ENCODE measurements at regions not wholly inside any gene's neighbourhood (a gene's known extent, or its start where the extent isn't known, plus 50 kb on each side); places are given as distances from the start of the nearest gene placed in this dataset.

DNA sequence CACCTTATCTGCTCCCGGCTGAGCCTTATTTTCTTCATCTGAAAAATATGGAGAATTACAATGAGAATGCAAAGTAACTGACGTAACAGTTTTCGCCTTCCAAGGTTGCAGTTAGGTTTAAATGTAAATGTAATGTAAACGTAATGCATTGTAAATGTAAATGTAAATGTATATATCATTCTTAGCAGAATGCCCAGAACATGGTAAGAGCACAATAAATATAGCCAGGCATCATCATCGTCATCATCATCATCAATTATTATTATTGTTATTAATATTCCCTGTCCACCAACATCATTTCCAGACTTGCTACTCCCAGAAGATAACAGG lies 770.0 kb downstream of the MED13L start (continued):
- TF ChIP-seq, protein P1, sequence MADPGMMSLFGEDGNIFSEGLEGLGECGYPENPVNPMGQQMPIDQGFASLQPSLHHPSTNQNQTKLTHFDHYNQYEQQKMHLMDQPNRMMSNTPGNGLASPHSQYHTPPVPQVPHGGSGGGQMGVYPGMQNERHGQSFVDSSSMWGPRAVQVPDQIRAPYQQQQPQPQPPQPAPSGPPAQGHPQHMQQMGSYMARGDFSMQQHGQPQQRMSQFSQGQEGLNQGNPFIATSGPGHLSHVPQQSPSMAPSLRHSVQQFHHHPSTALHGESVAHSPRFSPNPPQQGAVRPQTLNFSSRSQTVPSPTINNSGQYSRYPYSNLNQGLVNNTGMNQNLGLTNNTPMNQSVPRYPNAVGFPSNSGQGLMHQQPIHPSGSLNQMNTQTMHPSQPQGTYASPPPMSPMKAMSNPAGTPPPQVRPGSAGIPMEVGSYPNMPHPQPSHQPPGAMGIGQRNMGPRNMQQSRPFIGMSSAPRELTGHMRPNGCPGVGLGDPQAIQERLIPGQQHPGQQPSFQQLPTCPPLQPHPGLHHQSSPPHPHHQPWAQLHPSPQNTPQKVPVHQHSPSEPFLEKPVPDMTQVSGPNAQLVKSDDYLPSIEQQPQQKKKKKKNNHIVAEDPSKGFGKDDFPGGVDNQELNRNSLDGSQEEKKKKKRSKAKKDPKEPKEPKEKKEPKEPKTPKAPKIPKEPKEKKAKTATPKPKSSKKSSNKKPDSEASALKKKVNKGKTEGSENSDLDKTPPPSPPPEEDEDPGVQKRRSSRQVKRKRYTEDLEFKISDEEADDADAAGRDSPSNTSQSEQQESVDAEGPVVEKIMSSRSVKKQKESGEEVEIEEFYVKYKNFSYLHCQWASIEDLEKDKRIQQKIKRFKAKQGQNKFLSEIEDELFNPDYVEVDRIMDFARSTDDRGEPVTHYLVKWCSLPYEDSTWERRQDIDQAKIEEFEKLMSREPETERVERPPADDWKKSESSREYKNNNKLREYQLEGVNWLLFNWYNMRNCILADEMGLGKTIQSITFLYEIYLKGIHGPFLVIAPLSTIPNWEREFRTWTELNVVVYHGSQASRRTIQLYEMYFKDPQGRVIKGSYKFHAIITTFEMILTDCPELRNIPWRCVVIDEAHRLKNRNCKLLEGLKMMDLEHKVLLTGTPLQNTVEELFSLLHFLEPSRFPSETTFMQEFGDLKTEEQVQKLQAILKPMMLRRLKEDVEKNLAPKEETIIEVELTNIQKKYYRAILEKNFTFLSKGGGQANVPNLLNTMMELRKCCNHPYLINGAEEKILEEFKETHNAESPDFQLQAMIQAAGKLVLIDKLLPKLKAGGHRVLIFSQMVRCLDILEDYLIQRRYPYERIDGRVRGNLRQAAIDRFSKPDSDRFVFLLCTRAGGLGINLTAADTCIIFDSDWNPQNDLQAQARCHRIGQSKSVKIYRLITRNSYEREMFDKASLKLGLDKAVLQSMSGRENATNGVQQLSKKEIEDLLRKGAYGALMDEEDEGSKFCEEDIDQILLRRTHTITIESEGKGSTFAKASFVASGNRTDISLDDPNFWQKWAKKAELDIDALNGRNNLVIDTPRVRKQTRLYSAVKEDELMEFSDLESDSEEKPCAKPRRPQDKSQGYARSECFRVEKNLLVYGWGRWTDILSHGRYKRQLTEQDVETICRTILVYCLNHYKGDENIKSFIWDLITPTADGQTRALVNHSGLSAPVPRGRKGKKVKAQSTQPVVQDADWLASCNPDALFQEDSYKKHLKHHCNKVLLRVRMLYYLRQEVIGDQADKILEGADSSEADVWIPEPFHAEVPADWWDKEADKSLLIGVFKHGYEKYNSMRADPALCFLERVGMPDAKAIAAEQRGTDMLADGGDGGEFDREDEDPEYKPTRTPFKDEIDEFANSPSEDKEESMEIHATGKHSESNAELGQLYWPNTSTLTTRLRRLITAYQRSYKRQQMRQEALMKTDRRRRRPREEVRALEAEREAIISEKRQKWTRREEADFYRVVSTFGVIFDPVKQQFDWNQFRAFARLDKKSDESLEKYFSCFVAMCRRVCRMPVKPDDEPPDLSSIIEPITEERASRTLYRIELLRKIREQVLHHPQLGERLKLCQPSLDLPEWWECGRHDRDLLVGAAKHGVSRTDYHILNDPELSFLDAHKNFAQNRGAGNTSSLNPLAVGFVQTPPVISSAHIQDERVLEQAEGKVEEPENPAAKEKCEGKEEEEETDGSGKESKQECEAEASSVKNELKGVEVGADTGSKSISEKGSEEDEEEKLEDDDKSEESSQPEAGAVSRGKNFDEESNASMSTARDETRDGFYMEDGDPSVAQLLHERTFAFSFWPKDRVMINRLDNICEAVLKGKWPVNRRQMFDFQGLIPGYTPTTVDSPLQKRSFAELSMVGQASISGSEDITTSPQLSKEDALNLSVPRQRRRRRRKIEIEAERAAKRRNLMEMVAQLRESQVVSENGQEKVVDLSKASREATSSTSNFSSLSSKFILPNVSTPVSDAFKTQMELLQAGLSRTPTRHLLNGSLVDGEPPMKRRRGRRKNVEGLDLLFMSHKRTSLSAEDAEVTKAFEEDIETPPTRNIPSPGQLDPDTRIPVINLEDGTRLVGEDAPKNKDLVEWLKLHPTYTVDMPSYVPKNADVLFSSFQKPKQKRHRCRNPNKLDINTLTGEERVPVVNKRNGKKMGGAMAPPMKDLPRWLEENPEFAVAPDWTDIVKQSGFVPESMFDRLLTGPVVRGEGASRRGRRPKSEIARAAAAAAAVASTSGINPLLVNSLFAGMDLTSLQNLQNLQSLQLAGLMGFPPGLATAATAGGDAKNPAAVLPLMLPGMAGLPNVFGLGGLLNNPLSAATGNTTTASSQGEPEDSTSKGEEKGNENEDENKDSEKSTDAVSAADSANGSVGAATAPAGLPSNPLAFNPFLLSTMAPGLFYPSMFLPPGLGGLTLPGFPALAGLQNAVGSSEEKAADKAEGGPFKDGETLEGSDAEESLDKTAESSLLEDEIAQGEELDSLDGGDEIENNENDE (IDR thresholded peaks at IDR 0.05; ENCODE audit: insufficient replicate concordance, low read length) = no peak
- TF ChIP-seq EGR1 (IDR thresholded peaks at IDR 0.05; ENCODE audit: borderline replicate concordance, low read depth, low read length) = no peak
- no peak for TF ChIP-seq BCL11A (IDR thresholded peaks at IDR 0.05; ENCODE audit: low read depth in 2 of 2, low read length in 2 of 2)
- no peak for TF ChIP-seq RNF2 (IDR thresholded peaks at IDR 0.05; ENCODE audit: borderline replicate concordance, low read depth, low read length, missing control alignments, poor library complexity, severe bottlenecking)
- TF ChIP-seq CHD1 (IDR thresholded peaks at IDR 0.05; ENCODE audit: low read depth, low read length) = no peak

All from H1 (cell line).